ENCODE measurements at regions not wholly inside any gene's neighbourhood (a gene's known extent, or its start where the extent isn't known, plus 50 kb on each side); places are given as distances from the start of the nearest gene placed in this dataset.

DNA sequence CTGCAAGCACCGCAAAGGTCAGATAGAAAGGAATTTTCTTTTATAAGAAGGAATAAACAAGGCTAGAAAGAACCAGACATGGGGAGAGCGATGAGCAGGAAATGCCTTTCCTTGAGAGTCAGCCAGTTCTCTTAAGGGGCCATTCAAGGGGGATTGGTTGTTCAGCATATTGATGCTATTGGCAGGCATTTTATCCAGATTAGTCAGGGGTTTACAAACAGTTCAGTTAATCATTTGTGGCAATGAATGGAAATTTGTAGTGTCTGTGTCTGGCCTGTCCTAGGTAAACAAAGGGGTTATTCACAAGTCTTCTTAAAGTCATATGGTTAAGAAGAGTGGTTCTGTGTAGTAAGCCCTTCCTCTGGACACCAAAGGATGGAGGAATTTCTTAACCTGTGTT is 184.7 kb upstream of the FRMPD4 start (continued):
- TF ChIP-seq EZH2phosphoT487 (IDR thresholded peaks at IDR 0.05; ENCODE audit: borderline replicate concordance, low read depth): no peak
- no peak for TF ChIP-seq MXI1 (IDR thresholded peaks at IDR 0.05; ENCODE audit: low read depth, low read length)
- no peak for TF ChIP-seq TAF1 (IDR thresholded peaks at IDR 0.05; ENCODE audit: borderline replicate concordance, low read depth, low read length)
- no peak for TF ChIP-seq REST (IDR thresholded peaks at IDR 0.05; ENCODE audit: low read depth, low read length)

DNA sequence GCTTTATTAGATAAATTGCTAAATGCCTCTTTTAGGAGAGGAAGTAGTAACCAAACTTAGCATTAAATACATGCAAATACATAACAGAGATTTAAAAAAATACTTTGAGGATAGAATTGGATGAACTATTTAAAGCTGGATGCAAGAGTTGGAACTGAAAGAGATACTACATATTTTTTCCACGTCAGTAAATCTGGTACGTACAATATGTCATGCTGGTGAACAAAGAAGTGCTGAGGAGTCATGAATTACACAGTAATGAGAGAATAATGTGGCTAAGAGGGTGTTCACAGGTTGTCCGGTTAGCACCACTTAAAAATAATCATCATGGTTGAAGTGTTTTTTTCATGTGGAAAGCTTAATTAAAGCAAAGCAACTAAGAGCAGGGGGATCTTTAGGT is 184.1 kb upstream of the FRMPD4 start:
- peak overlapping the region; percentile 39; the same call in 1 of the 2 replicates for H3K4me2 ChIP-seq
- no peaks in the 10 kb centered on the region for H3K9me3 ChIP-seq
- WGBS (ENCODE audit: low lambda C conversion rate): 32% methylated on average over 3 of the region's 3 CpGs
- H4K20me1 ChIP-seq (ENCODE audit: insufficient read depth): no peaks in the 10 kb centered on the region
- CTCF ChIA-PET: no interaction called here
- no peak overlapping the region; the same call in 1 of the 2 replicates for H3K9ac ChIP-seq
- DNase-seq: no peak
- TF ChIP-seq RXRA (IDR thresholded peaks at IDR 0.05; ENCODE audit: borderline replicate concordance, low read depth) (no peak), GATA2 (CRISPR knock-in tag; IDR thresholded peaks at IDR 0.05) (no peak), FOXM1 (IDR thresholded peaks at IDR 0.05; ENCODE audit: low read depth) (no peak), GABPA (IDR thresholded peaks at IDR 0.05; ENCODE audit: low read depth) (no peak), TEAD4 (IDR thresholded peaks at IDR 0.05; ENCODE audit: borderline replicate concordance, insufficient read depth) (no peak), USF2 (IDR thresholded peaks at IDR 0.05; ENCODE audit: borderline replicate concordance, low read depth, low read length) (no peak), CTCF (IDR thresholded peaks at IDR 0.05) (no peak), RFX5 (IDR thresholded peaks at IDR 0.05; ENCODE audit: low read length) (no peak), POLR2AphosphoS5 (IDR thresholded peaks at IDR 0.05; ENCODE audit: low read depth, low read length) (no peak), REST (IDR thresholded peaks at IDR 0.05; ENCODE audit: low read depth, low read length) (no peak), ELF1 (IDR thresholded peaks at IDR 0.05) (no peak)
- TF ChIP-seq, protein P1, sequence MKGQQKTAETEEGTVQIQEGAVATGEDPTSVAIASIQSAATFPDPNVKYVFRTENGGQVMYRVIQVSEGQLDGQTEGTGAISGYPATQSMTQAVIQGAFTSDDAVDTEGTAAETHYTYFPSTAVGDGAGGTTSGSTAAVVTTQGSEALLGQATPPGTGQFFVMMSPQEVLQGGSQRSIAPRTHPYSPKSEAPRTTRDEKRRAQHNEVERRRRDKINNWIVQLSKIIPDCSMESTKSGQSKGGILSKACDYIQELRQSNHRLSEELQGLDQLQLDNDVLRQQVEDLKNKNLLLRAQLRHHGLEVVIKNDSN (IDR thresholded peaks at IDR 0.05; ENCODE audit: borderline replicate concordance, low read depth): no peak
- TF ChIP-seq, protein P2, sequence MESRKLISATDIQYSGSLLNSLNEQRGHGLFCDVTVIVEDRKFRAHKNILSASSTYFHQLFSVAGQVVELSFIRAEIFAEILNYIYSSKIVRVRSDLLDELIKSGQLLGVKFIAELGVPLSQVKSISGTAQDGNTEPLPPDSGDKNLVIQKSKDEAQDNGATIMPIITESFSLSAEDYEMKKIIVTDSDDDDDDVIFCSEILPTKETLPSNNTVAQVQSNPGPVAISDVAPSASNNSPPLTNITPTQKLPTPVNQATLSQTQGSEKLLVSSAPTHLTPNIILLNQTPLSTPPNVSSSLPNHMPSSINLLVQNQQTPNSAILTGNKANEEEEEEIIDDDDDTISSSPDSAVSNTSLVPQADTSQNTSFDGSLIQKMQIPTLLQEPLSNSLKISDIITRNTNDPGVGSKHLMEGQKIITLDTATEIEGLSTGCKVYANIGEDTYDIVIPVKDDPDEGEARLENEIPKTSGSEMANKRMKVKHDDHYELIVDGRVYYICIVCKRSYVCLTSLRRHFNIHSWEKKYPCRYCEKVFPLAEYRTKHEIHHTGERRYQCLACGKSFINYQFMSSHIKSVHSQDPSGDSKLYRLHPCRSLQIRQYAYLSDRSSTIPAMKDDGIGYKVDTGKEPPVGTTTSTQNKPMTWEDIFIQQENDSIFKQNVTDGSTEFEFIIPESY (IDR thresholded peaks at IDR 0.05; ENCODE audit: borderline replicate concordance, low read depth): no peak
- POLR2A ChIA-PET: no interaction called here
- peaks cover 18% of the 10 kb centered on the region for H3F3A ChIP-seq (replicated peaks; ENCODE audit: insufficient read depth)
- H3K27me3 ChIP-seq (ENCODE audit: insufficient read depth): no peaks in the 10 kb centered on the region
- no peaks in the 10 kb centered on the region for H3K36me3 ChIP-seq (replicated peaks in 1 of 2; ENCODE audit: control insufficient read depth in 1 of 2, insufficient read depth in 2 of 2, low read length in 1 of 2)
- no peak overlapping the region for H2AFZ ChIP-seq (ENCODE audit: low read depth)
- H3K27ac ChIP-seq (ENCODE audit: low read depth in 2 of 2, low read length in 1 of 2): peak overlapping the region in 1 of 2 experiments; percentile 81; a peak in 2 of 4 replicates
- no peaks in the 10 kb centered on the region for H3K79me2 ChIP-seq (ENCODE audit: insufficient read depth)
- H3K9me2 ChIP-seq: no peaks in the 10 kb centered on the region
- peaks cover 0 to 15% of the 10 kb centered on the region in 2 experiments; a peak in 1 of 4 replicates for H3K4me1 ChIP-seq (ENCODE audit: control insufficient read depth in 1 of 2, insufficient read depth in 2 of 2, low read depth in 1 of 2, low read length in 1 of 2)
- no peak overlapping the region for H3K4me3 ChIP-seq (ENCODE audit: low read depth in 2 of 2, low read length in 1 of 2)
